GM19328 (cell line): ENCODE measurements at regions not wholly inside any gene's neighbourhood (a gene's known extent, or its start where the extent isn't known, plus 50 kb on each side); places are given as distances from the start of the nearest gene placed in this dataset.
"Not testable (repeated sequence)": the region's sequence is repeated elsewhere in the genome, so short reads cannot be mapped to it uniquely, and the experiment has no call there.

Source experiments
- ATAC-seq: cut with Tn5 transposase; IDR thresholded peaks from one replicate; pipeline ENCODE4 v1.9.1; 2021; ENCODE audit warnings: mild to moderate bottlenecking, moderate library complexity; ENCODE audit not compliant: unreplicated experiment

DNA sequence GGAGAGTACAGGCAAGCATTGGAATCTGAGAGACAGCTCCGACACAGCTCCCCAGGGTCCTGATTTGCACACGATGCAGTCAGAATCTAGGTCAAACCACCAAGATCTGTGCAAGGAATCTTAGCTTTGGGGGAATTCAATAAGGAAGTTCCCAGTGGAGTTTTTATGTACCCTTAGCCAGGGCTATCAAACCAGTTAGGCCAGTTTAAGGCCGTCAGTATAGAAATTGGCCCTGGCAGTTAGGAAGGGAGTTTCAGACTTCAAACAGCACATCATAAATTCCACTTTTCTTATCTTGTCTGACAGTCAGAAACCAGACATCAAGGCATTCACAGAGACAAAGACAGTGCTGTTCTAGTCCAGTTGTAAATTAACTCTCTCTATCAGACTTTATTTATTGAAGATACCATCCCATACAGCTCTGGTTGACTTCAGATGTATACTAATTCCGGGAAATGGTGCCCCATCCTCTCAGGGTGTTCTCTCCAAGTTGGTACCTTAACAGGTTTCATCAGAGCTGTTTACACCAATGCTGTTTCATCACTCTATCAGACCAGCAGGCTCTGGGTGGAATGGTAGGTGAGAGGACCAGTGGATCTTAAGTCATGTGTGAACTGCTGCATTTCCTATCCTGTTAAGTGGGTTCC, 157.5 kb upstream of the ATF7IP start:
- ATAC-seq = no peak

DNA sequence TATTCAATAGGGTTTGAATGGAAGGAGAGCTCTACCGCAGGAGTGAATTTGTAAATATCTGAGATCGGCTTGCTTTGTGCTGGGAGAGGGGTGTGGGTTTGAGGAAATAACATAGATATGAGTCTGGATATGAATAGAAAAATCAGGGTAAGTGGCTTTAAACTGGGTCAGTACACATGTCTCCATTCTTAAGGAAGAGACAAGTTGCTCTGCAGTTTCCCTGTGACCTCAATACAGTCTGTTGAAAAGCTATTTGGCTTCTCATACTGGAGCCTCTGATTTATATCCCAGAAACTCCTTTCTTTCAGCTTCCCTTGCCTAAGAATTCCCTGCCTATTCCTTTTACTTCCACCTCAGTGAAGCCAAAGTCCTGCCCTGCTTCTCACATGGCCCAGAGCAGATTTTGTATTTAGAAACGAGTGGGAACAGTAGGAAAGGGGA, 153.5 kb upstream of the ATF7IP start:
- no peak for ATAC-seq

- no peak for ATAC-seq
Measured at GRCh38 chr12:14213542-14213941, 151.9 kb upstream of the ATF7IP start.

- ATAC-seq = no peak
Measured at GRCh38 chr12:14214495-14214894, 151.0 kb upstream of the ATF7IP start.

DNA sequence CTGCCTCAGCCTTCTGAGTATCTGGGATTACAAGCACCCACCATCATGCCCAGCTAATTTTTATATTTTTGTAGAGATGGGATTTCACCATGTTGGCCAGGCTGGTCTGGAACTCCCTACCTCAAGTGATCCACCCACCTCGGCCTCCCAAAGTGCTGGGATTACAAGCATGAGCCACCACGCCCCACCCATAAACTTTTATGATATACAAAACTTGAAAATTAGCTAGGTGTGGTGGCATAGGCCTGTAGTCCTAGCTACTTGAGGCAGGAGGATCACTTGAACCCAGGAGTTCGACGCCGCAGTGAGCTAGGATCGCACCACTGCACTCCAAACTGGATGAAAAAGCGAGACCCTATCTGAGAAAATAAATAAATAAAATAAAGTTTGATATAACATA, 149.5 kb upstream of the ATF7IP start:
- not testable (repeated sequence) for ATAC-seq

DNA sequence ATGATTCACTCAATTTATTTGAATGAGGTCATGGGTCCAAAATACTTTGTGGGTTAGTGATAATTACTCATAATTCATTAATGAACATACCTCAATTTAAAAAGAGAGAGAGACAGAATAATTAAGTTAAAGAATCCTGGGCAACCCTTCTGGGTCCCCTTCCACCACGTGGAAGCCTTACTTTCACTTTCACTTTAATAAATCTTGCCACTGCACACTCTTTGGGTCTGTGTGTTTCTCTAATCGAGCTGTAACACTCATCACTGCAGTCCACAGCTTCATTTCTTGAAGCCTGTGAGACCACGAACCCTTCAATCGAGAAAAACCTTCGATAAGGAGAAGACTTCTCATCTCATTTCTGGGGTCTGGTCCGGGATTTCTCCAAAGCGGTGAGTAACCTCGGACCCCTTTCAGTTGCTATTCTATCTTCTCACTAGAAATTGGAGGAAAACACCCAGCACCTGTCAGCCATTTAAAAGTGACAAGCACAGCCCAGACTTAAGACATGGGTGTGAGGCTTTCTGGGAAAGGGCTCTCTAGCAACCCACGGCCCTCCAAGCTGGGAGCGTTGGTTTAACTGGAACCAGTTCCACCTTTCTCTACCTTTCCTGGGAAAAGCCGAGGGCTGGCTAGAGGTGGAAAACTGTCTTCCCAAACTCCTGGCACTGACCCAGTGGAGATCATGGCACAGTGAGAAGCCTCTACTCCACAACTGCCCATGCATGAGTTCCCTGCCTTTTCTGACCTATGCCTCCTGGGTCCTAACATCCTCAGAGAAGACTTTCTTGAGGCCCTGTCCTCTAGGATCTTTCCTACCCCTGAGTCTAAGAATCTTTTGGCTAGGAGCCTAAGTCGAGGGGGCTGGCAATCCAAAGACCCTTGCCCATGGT, 148.8 kb upstream of the ATF7IP start:
- no peak for ATAC-seq

DNA sequence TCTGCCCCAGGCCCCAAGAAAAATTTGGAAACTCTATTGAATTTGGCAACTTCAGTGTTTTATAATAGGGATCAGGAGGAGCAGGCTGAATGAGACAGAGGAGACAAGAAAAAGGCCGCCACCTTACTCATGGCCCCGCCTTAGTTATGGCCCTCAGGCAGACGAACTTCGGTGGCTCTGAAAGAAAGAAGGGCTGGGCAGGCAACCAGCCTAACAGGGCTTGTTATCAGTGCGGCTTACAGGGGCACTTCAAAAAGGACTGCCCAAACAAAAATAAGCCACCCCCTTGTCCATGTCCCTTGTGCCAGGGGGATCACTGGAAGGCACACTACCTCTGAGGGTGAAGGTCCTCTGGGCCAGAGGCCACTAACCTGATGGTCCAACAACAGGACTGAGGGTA, 146.3 kb upstream of the ATF7IP start:
- no peak for ATAC-seq

DNA sequence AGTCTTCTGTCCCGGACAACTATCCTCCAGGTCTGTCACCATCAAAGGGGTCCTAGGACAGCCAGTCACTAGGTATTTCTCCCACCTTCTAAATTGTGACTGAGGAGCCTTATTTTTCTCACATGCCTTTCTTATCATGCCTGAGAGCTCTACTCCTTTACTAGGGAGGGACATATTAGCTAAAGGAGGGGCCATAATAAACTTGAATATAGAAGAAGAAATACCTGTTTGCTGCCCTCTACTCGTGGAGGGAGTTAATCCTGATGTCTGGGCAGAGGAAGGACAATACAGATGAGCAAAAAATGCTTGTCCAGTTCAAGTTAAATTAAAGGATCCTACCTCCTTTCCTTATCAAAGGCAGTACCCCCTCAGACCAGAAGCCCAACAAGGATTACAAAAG, 145.8 kb upstream of the ATF7IP start:
- not testable (repeated sequence) for ATAC-seq

- no peak for ATAC-seq
Measured at GRCh38 chr12:14225064-14225463, 140.4 kb upstream of the ATF7IP start.

- ATAC-seq = not testable (repeated sequence)
Measured at GRCh38 chr12:14235176-14235575, 130.3 kb upstream of the ATF7IP start.

GRCh38 chr12:14236641-14237040, 128.8 kb upstream of the ATF7IP start:
- not testable (repeated sequence) for ATAC-seq

DNA sequence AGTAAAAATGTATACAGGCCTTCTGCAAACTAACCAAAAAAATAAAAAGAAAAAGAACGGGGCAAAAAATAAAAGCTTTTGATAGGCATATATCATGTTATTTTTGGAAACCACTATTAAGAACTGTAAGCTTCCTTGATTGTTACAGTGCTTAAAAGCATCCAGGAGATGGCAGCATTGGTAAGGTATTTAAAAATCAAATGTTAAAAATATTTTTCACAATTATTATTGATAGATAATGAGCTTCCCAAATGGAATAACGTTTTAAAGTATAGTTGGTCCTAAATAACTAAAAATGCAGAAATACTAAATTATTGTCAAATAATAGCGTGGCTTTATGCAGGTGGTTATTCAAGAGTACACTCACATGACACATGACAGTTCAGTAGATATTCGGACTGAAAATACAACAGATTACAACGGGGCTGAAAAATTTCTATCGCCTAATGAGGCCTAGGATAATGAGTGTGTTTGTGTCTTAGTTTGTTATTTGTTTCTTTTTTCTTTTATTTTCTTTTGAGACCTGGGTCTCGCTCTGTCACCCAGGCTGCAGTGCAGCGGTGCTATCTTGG, 127.2 kb upstream of the ATF7IP start:
- no peak for ATAC-seq

GRCh38 chr12:14239350-14239934, 126.0 kb upstream of the ATF7IP start:
- peak; percentile 75 for ATAC-seq

DNA sequence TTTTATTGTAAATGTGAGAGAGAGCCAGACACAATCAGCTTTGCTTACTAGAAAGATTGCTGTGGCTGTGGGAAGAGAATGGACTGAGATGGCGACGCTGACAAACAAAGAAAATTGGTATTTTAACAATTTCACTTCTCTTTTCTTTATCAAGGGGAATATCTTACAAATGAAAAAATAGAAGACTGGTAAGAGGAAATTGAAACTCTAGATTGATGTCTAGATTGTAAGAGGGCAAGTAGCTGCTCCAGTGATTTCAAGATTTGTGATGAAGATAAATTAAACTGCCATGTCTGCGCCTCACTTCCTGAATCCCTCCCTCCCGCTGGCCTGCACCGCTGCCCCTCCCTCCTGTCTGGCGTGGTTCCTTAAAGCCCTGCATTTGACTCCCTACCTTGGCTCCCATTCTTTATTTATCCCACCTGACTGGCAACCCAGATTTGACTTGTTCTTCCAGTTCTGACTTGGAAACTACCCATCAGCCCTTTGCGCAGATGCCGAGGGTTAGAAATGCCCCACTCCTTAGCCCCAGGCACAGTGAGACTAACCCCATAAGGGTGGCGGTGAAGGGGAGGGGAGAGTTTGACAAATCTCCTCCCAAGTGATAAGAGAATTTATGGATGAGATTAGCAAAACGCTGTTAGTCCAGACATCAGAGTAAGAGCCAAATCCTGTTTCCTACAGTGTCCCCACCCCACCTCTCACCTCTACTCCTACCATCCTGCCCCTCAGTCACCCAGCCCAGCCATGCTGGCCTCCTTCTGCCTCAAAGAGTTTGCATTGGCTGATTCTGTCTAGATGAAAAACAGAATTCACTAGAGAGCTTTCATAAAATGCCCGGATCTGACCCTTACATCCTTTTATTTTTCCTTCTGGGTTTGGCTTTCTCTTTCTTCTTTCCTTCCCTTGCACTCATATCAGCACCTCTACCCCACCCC, 125.3 kb upstream of the ATF7IP start:
- peak; percentile 40 for ATAC-seq

GRCh38 chr12:14240873-14241220, 124.6 kb upstream of the ATF7IP start:
- no peak for ATAC-seq

DNA sequence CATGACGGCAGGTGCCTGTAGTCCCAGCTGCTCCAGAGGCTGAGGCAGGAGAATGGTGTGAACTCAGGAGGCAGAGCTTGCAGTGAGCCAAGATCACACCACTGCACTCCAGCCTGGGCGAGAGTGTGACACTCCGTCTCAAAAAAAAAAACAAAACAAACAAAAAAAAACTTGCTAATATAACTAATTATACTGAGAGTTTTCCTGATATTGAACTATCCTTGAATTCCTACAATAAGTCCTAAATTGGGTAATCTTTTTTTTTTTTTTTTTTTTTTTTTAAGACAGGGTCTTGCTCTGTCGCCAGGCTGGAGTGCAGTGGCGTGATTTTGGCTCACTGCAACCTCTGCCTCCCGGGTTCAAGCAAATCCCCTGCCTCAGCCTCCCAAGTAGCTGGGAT, 122.7 kb upstream of the ATF7IP start:
- ATAC-seq = not testable (repeated sequence)

GRCh38 chr12:14243941-14244340, 121.5 kb upstream of the ATF7IP start:
- ATAC-seq = no peak

- ATAC-seq = no peak
Measured at GRCh38 chr12:14244876-14245669, 120.4 kb upstream of the ATF7IP start.

DNA sequence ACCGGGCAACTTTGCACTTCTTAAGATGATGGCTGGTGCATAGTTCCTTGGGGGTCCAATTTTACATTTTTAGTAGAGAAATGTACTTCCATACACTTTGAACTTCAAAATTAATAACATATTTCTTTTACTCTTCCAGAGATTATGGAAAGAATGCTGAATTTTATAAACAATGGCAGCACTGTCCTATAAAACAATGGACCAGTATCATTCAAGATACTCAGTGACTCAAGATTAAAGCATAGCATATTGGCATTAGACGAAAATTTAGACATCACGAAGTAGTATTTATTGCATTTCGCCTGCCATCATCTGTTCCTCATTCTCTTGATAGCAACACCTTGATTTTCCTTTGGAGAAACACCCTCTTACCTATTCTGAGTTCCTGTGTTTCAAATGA, 118.3 kb upstream of the ATF7IP start:
- ATAC-seq = no peak

DNA sequence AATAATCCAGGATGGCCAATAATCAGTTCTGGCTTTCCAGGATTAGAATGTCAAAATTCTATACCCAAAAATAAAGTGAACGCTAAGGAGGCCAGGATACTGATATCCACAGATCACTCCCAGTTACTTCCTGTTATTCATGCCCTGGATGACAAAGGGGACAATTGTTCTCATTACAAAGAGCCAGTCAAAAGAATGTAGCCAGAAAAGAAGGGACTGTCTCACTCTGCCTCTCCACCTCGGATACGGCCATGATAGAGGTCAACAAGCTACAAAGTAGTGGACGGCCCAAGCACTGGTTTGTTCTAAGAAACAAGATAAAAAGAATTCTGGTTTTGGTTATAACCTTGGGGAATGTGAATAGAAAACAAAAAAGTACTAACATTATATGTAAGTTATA, 116.1 kb upstream of the ATF7IP start:
- no peak for ATAC-seq
